HG02763 (cell line): ENCODE measurements at regions not wholly inside any gene's neighbourhood (a gene's known extent, or its start where the extent isn't known, plus 50 kb on each side); places are given as distances from the start of the nearest gene placed in this dataset.
A peak's percentile ranks its signal among the peaks of the same experiment; 100 is the strongest.

Experiments used
- ATAC-seq: cut with Tn5 transposase; IDR thresholded peaks from one replicate; pipeline ENCODE4 v1.9.1; 2021; ENCODE audit warnings: mild to moderate bottlenecking, moderate library complexity; ENCODE audit not compliant: unreplicated experiment

GRCh38 chr5:117982691-117983090, 1005.7 kb downstream of the DTWD2 start:
- no peak for ATAC-seq

GRCh38 chr5:117973785-117974184, 1014.6 kb downstream of the DTWD2 start:
- no peak for ATAC-seq

- ATAC-seq, result no peak
Measured at GRCh38 chr5:117955831-117956230, 1032.5 kb downstream of the DTWD2 start.

- ATAC-seq, result no peak
Measured at GRCh38 chr5:117954331-117954730, 1034.0 kb downstream of the DTWD2 start.

GRCh38 chr5:117953272-117953671, 1035.1 kb downstream of the DTWD2 start:
- no peak for ATAC-seq

GRCh38 chr5:117947836-117948235, 1040.5 kb downstream of the DTWD2 start:
- ATAC-seq, result no peak

DNA sequence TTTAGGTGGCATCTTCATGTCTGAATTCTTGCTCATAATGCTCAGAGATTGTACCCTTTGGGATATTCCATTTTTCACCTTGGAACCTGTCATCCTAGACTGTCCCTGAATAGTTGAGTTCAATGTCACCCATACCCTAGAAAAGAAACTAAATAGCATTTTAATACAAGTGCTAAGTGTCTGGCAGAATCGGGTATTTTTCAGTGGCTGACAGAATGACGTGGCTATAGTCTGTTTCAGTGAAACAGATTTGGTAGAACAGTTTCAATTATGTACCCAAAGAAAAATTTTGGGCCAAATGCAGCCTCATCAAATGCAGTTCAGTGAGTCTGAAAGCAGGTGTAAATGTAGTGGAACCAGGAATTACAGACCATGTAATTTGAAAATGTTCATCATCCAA, 1041.2 kb downstream of the DTWD2 start:
- no peak for ATAC-seq

DNA sequence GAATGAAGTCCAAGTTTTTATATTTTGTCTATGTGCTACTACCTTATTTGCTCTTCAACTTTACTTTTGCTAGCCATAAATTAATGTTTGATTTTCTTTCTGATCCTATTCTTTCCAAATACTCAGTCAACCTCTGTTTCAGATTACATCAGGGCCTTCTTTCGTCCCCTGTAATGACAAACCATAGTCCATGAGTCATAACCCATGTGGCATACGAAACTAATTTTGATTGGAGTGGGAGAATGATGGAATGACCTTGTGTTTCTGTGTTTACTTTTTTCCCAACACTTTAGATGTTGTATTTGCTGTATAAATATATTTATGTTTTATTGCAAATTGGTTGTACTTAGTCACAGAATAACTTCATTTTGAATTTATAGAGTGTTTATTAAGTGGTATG, 1043.1 kb downstream of the DTWD2 start:
- no peak for ATAC-seq

DNA sequence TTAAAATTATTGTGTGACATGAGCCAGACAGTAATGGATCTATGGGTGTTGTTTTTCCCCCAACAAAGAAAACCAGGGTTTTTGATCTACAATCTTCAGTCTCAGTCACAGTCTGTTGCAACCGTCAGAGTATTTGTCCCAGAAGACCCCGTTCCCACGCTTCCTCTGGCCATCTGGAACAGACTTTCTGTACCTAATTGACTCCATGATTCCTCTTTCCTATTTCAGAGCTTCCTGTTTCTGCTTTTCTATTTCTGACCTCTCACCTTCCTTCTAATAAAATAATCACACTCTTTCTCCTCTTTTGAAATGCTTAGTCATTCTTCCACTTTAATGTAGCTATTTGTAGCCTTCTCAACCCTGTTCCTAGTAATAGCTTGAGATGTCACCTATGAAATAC, 1044.8 kb downstream of the DTWD2 start:
- ATAC-seq, result no peak

- no peak for ATAC-seq
Measured at GRCh38 chr5:117942861-117943519, 1045.4 kb downstream of the DTWD2 start.

GRCh38 chr5:117893211-117893610, 1095.1 kb downstream of the DTWD2 start:
- no peak for ATAC-seq

GRCh38 chr5:117892360-117892759, 1096.0 kb downstream of the DTWD2 start:
- ATAC-seq, result no peak

DNA sequence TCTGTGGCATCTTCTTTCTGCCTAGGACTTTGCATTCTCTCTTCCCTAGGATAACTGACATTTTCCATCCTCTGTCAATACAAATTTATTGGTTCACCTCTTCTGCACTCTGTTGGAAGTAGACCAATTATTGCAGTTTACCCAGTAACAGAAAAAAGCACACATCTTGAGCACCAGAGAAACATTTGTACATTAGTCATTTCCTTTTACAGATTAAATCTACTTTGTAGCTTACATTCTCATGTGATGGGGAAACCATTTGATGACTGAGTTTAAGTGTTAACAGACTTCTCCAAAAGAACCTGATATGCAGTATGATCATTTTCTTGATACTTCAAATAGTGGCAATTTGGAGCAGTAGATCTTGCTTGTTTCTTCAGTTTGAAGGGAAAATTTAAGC, 1098.8 kb downstream of the DTWD2 start:
- ATAC-seq, result no peak

GRCh38 chr5:117888688-117889087, 1099.7 kb downstream of the DTWD2 start:
- peak; percentile 97 for ATAC-seq

DNA sequence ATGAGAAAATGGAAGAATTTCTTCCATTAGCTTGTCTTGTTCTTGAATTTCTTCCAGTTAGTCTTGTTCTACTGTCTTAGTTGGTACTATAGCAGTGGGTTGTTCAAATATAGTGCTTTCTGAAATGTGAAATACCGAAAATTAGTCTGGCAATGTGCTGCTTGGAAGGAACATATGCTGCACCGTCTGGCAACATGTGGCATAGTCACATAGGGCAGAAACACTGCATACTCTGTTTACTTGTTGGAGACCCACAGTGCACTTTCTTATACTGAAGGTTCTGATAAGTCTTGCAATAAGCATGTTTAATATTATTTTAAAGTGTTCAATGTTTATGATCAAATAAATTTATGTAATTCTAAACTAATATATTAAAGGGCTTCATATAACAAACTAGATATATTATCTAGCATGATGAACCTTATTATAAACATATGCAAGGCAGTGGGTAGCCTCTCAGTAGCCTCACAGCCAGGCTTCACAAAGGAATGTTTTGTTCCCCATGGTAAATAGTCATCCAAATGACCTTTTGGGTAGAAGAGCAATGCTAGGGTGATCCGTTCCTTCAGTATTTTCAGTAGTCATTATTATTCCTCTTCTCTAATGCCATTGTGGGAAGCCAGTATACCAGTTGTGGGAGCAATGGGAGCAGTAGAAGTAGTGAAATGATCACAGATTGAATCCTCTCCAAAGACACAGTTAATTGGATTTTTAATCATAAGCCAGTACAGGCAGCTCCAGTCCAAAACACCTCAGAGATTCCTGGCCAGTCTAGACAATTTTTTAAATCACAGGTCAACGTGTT, 1106.7 kb downstream of the DTWD2 start:
- no peak for ATAC-seq

GRCh38 chr5:117880932-117881331, 1107.4 kb downstream of the DTWD2 start:
- no peak for ATAC-seq

DNA sequence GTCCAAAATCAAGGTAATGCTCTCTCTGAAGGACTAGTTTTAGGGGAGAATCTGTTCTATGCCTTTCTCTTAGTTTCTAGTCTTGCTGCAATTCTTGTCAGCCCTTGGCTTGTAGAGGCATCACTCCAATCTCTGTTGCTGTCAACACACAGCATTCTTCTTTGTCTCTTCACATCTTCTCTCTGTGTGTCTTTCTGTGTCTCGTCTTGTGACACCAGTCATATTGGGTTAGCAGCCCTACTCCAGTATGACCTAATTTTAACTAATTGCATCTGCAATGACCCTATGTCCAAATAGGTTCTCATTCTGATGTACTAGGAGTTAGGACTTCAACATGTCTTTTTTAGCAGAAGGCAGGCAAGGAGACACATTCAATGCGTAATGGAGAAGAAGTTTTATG, 1110.6 kb downstream of the DTWD2 start:
- no peak for ATAC-seq

DNA sequence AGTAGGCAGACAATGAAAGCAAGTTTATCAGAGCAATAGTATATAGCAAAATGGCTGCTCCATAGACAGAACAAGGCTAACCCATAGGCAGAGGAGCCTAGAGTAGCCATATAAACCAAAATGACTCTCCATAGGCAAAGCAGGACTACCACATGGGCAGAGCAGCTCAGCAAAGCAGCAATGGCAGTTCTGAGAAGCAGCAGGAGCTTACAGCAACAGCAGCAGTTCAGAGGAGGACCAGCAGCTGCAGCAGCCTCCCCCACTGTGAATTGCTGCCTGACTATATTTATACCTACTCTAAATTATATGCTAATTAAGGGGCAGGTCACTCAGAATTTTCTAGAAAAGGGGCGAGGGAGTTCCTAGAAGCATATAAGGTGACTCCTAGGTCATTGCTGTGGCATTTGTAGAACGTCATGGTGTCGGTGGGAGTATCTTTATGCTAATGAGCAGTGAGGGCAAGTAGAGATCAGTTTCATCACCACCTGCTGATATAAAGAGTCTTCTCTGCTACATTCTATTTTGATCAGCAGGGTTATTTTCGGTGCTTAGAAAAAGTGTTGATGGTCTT, 1115.5 kb downstream of the DTWD2 start:
- no peak for ATAC-seq

- ATAC-seq, result no peak
Measured at GRCh38 chr5:117869596-117869995, 1118.8 kb downstream of the DTWD2 start.

DNA sequence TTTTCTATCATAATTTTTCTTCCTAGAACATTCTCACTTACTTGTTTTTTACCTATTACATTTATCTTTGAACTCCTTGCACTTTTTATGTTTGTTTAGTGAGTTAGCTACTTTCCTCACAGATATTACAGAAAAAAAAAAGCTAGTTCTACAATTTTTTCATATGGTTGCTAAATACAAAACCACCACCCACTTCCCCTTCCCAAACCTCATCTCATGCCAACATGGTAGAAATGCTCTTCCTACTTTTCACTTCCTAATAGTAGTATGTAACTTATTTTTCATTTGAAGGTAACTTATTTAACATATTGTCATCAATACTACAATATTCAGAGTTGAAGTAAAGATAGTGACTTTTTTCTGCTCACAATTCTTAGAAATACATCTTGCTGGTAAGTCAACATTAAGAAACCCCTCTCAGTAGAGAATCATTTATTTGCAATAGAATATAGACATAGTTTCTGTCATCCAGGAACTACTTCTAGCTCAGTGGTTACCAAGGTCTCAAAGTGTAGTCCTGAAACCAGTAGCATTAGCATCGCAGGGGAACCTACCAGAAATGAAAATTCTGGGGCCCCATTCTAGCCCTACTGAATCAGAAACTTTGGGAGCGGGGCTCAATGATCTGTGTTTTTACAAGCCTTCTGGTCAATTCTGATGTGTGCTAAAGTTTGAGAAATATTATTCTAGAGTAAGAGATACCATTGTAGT, 1124.6 kb downstream of the DTWD2 start:
- ATAC-seq, result no peak

- ATAC-seq, result no peak
Measured at GRCh38 chr5:117860550-117860949, 1127.8 kb downstream of the DTWD2 start.

GRCh38 chr5:117859176-117859575, 1129.2 kb downstream of the DTWD2 start:
- no peak for ATAC-seq
